ENCODE measurements at regions not wholly inside any gene's neighbourhood (a gene's known extent, or its start where the extent isn't known, plus 50 kb on each side); places are given as distances from the start of the nearest gene placed in this dataset.

GRCh38 chr2:128660836-128661235 is 342.2 kb upstream of the HS6ST1 start:
- TF ChIP-seq CTCF (conservative IDR thresholded peaks at IDR 0.05; ENCODE audit: low read depth, low read length), result no peak

GRCh38 chr2:128661311-128661710 is 342.6 kb upstream of the HS6ST1 start:
- DNase-seq (ENCODE audit: low read depth), result no peak
- no peak overlapping the region for H3K4me3 ChIP-seq (ENCODE audit: low read depth, low read length)
- TF ChIP-seq CTCF (conservative IDR thresholded peaks at IDR 0.05; ENCODE audit: low read depth, low read length), result no peak

More at GRCh38 chr2:128660836-128661235, 342.2 kb upstream of the HS6ST1 start:
- DNase-seq (ENCODE audit: low read depth), result no peak
- no peak overlapping the region for H3K4me3 ChIP-seq (ENCODE audit: low read depth, low read length)

- no peak for DNase-seq (ENCODE audit: low read depth)
- no peak overlapping the region for H3K4me3 ChIP-seq (ENCODE audit: low read depth, low read length)
- no peak for TF ChIP-seq CTCF (conservative IDR thresholded peaks at IDR 0.05; ENCODE audit: low read depth, low read length)
Observed at GRCh38 chr2:128662051-128662471, 343.4 kb upstream of the HS6ST1 start.

- no peak for DNase-seq (ENCODE audit: low read depth)
- TF ChIP-seq CTCF (conservative IDR thresholded peaks at IDR 0.05; ENCODE audit: low read depth, low read length), result no peak
- H3K4me3 ChIP-seq (ENCODE audit: low read depth, low read length), result no peak overlapping the region
Observed at GRCh38 chr2:128663371-128664050, 344.8 kb upstream of the HS6ST1 start.

- DNase-seq (ENCODE audit: low read depth), result no peak
- no peak overlapping the region for H3K4me3 ChIP-seq (ENCODE audit: low read depth, low read length)
- no peak for TF ChIP-seq CTCF (conservative IDR thresholded peaks at IDR 0.05; ENCODE audit: low read depth, low read length)
Observed at GRCh38 chr2:128664499-128664971, 345.9 kb upstream of the HS6ST1 start.

- no peak for DNase-seq (ENCODE audit: low read depth)
- no peak overlapping the region for H3K4me3 ChIP-seq (ENCODE audit: low read depth, low read length)
- TF ChIP-seq CTCF (conservative IDR thresholded peaks at IDR 0.05; ENCODE audit: low read depth, low read length), result no peak
Observed at GRCh38 chr2:128665113-128665512, 346.4 kb upstream of the HS6ST1 start.

GRCh38 chr2:128666596-128666995 is 347.9 kb upstream of the HS6ST1 start:
- no peak overlapping the region for H3K4me3 ChIP-seq (ENCODE audit: low read depth, low read length)
- no peak for TF ChIP-seq CTCF (conservative IDR thresholded peaks at IDR 0.05; ENCODE audit: low read depth, low read length)
- DNase-seq (ENCODE audit: low read depth), result no peak
